ENCODE measurements at regions not wholly inside any gene's neighbourhood (a gene's known extent, or its start where the extent isn't known, plus 50 kb on each side); places are given as distances from the start of the nearest gene placed in this dataset.
"Not testable (repeated sequence)": the region's sequence is repeated elsewhere in the genome, so short reads cannot be mapped to it uniquely, and the experiment has no call there.

GRCh38 chr13:86848716-86849115 is 822.5 kb upstream of the SLITRK5 start:
- DNase-seq (ENCODE audit: low read depth, low spot score): no peak

GRCh38 chr13:86856991-86857390 is 814.2 kb upstream of the SLITRK5 start:
- peak; percentile 22 for DNase-seq (ENCODE audit: low read depth, low spot score)

- DNase-seq (ENCODE audit: low read depth, low spot score): no peak
Observed at GRCh38 chr13:86858216-86858615, 813.0 kb upstream of the SLITRK5 start.

GRCh38 chr13:86862137-86862536 is 809.0 kb upstream of the SLITRK5 start:
- no peak for DNase-seq (ENCODE audit: low read depth, low spot score)

GRCh38 chr13:86864376-86864775 is 806.8 kb upstream of the SLITRK5 start:
- no peak for DNase-seq (ENCODE audit: low read depth, low spot score)

- peak; percentile 20 for DNase-seq (ENCODE audit: low read depth, low spot score)
Observed at GRCh38 chr13:86870444-86870843, 800.7 kb upstream of the SLITRK5 start.

GRCh38 chr13:86877441-86877840 is 793.7 kb upstream of the SLITRK5 start:
- DNase-seq (ENCODE audit: low read depth, low spot score): no peak

- no peak for DNase-seq (ENCODE audit: low read depth, low spot score)
Observed at GRCh38 chr13:86878781-86879180, 792.4 kb upstream of the SLITRK5 start.

GRCh38 chr13:86881390-86881789 is 789.8 kb upstream of the SLITRK5 start:
- no peak for DNase-seq (ENCODE audit: low read depth, low spot score)

GRCh38 chr13:86882107-86882506 is 789.1 kb upstream of the SLITRK5 start:
- DNase-seq (ENCODE audit: low read depth, low spot score): no peak

- DNase-seq (ENCODE audit: low read depth, low spot score): no peak
Observed at GRCh38 chr13:86882835-86883234, 788.3 kb upstream of the SLITRK5 start.

GRCh38 chr13:86892330-86892729 is 778.8 kb upstream of the SLITRK5 start:
- DNase-seq (ENCODE audit: low read depth, low spot score): peak; percentile 5

- DNase-seq (ENCODE audit: low read depth, low spot score): no peak
Observed at GRCh38 chr13:86900906-86901305, 770.3 kb upstream of the SLITRK5 start.

GRCh38 chr13:86906127-86906874 is 764.9 kb upstream of the SLITRK5 start:
- peak; percentile 19 for DNase-seq (ENCODE audit: low read depth, low spot score)

- peak; percentile 13 for DNase-seq (ENCODE audit: low read depth, low spot score)
Observed at GRCh38 chr13:86907156-86907555, 764.0 kb upstream of the SLITRK5 start.

GRCh38 chr13:86909318-86909717 is 761.9 kb upstream of the SLITRK5 start:
- DNase-seq (ENCODE audit: low read depth, low spot score): no peak

- DNase-seq (ENCODE audit: low read depth, low spot score): no peak
Observed at GRCh38 chr13:86914757-86915156, 756.4 kb upstream of the SLITRK5 start.

- DNase-seq (ENCODE audit: low read depth, low spot score): not testable (repeated sequence)
Observed at GRCh38 chr13:86917438-86917837, 753.7 kb upstream of the SLITRK5 start.

- DNase-seq (ENCODE audit: low read depth, low spot score): no peak
Observed at GRCh38 chr13:86918682-86919081, 752.5 kb upstream of the SLITRK5 start.

- no peak for DNase-seq (ENCODE audit: low read depth, low spot score)
Observed at GRCh38 chr13:86920961-86921360, 750.2 kb upstream of the SLITRK5 start.

GRCh38 chr13:86922936-86923335 is 748.2 kb upstream of the SLITRK5 start:
- no peak for DNase-seq (ENCODE audit: low read depth, low spot score)

GRCh38 chr13:86926916-86927315 is 744.3 kb upstream of the SLITRK5 start:
- DNase-seq (ENCODE audit: low read depth, low spot score): not testable (repeated sequence)

- peak; percentile 10 for DNase-seq (ENCODE audit: low read depth, low spot score)
Observed at GRCh38 chr13:86932776-86933334, 738.3 kb upstream of the SLITRK5 start.
